Stimulated activated naive CD4-positive, alpha-beta T cell (primary cell): ENCODE measurements at regions not wholly inside any gene's neighbourhood (a gene's known extent, or its start where the extent isn't known, plus 50 kb on each side); places are given as distances from the start of the nearest gene placed in this dataset.
A peak's percentile ranks its signal among the peaks of the same experiment; 100 is the strongest.

Experiments used
- DNase-seq, 6 experiments: peaks; one replicate each; lab custom pipeline; 2025; lab: John Stamatoyannopoulos, UW

GRCh38 chr4:186889876-186890643, 166.4 kb upstream of the FAT1 start:
- peak in 1 of 6 experiments; percentile 0 for DNase-seq

GRCh38 chr4:186891859-186892486, 168.3 kb upstream of the FAT1 start:
- DNase-seq: no peak

DNA sequence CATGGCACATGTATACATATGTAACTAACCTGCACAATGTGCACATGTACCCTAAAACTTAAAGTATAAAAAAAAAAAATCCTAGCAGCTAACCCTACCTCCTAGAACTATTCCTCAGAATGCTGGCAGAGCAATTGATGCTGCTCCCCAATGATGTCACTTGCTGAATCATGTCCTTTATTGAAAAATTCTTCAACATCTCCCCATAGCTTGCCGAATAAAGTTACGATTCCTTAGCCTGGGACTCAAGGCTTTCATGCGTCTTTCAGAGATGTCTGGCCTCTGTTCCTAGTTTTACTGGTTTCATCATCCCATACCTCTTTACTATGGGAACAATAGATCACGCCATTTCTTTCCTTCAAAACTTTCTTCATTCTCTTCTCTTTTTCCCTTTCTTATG, 174.7 kb upstream of the FAT1 start:
- no peak for DNase-seq

DNA sequence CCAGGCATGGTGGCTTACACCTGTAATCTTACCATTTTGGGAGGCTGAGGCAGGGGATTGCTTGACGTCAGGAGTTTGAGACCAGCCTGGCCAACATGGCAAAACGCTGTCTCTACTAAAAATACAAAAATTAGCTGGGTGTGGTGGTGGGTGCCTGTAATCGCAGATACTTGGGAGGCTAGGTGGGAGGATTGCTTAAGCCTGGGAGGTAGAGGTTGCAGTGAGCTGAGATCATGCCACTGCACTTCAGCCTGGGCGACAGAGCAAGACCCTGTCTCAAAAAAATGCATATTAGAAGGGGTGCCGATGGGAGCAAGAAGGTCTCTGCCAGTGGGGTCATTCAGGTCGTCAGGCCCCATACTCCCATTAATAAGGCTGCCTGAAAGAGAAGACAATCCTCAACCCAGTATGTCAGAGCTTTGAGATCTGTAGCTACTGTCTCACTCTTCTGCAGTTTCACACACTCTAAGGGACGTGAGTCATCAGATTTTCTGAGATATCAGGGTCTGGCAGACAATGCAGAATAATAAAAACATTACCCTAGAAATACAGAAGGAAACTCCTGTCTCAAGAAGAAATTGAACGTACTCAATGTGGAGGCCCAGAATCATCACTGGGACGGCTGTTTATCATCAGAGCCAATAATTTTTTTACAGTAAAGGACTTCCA, 176.7 kb upstream of the FAT1 start:
- no peak for DNase-seq

GRCh38 chr4:186900984-186901383, 177.3 kb upstream of the FAT1 start:
- DNase-seq: no peak

GRCh38 chr4:186901850-186902249, 178.2 kb upstream of the FAT1 start:
- no peak for DNase-seq

DNA sequence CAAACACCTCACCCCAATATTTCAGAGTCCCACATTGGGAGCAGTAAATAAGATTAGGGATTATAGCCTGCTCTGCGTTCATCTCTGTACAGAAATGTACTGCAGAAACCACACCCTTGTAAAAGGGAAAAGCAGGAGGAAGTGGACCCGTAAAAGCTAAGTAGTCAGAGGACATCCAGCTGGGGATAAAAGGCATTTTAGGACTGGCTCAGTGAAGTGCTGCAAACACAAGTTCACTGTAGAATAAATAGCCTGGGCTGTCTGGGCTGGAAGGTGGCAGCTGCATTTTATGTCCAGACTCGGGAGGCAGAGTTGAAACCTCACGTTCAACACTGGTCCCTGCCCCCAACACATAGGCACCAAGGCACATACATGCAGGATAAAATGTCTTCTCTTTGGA, 178.7 kb upstream of the FAT1 start:
- no peak for DNase-seq

- no peak for DNase-seq
These were observed 180.4 kb upstream of the FAT1 start for GRCh38 chr4:186904101-186904500.

DNA sequence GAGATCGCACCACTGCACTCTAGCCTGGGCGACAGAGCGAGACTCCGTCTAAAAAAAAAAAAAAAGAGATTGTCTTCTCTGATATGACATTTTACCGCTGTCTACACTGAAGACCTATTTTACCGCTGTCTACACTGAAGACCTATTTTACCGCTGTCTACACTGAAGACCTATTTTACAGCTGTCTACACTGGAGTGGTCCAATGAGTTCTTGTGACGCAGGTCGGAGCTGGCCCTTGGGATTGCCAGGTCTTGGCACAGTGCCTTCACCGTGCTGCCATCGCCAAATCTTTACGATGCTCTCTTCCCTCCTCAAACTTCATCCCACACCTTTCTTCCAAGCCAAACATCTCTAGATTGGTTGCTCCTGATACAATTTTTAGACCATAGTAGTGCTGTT, 183.1 kb upstream of the FAT1 start:
- DNase-seq: no peak

GRCh38 chr4:186910385-186910784, 186.7 kb upstream of the FAT1 start:
- no peak for DNase-seq

GRCh38 chr4:186912606-186913005, 188.9 kb upstream of the FAT1 start:
- DNase-seq: no peak

DNA sequence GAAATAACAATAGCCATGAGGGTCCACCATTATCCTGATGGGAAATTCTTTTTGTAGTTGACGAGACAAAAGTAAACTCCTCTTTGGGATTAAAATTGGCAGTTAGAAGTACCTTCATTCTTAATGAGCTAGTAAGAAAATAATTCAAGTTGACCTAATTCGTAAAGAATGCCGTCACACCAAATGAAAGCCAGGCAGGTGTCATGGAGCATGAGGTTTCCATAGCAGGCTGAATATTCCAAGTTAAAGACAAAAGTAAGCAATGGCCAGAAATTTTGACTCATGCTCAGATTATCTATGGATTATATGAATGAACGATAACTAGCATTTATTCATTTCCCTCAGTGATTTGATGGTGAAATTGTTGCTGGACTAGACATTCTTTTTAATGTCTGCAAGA, 192.2 kb upstream of the FAT1 start:
- no peak for DNase-seq

DNA sequence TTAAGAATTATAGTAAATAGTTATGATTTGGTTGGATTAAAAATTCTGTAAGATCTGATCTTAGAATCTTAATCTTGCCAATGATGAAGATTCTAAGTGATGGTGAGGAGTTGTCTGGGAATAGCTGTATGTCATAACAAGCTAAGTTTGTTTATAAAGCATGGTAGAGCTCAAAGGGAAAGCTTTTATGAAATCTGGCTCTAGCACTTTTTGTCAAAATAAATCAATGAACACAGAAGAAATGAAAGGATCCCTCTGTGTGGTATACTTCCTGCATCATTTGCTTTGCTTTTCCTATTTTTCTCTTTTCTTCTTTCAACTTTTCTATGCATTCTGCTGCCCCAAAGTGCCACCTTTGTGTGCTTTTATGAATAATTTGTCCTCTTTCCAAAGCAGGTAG, 193.5 kb upstream of the FAT1 start:
- no peak for DNase-seq

GRCh38 chr4:186918466-186918865, 194.8 kb upstream of the FAT1 start:
- DNase-seq: no peak

DNA sequence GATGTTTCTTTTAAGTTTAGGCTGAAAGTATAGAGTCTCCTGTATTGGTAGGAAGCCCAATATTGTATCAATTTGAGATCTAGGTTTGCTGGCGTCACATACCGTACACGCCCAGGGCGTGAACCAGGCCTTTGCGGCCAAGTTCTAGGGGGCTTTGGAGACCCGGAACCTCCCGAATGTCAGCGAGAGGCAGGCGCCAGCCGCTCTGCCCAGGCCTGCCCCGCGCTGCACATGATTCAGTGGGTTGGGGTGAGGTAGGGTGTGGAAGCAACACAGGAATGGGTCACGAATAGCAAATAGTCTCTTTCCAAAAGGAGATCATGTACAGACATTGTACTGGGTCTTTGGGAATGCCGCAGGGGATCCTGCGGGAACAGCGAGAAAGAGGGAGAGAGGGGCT, 195.7 kb upstream of the FAT1 start:
- DNase-seq: no peak

GRCh38 chr4:186920483-186920882, 196.8 kb upstream of the FAT1 start:
- DNase-seq: no peak

- no peak for DNase-seq
These were observed 197.3 kb upstream of the FAT1 start for GRCh38 chr4:186920992-186921391.

DNA sequence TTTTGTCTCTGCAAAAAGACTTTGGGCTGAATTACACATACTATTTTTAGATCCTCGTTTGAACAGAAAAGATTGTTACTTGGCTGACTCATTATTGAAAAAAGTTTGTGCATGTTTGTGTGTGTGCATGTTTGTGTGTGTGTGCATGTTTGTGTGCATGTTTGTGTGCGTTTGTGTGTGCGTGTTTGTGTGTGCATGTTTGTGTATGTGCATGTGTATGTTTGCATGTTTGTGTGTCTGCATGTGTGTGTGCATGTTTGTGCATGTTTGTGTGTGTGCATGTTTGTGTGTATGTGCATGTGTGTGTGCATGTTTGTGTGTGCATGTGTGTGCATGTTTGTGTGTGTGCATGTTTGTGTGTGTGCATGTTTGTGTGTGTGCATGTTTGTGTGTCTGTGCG, 201.1 kb upstream of the FAT1 start:
- no peak for DNase-seq

GRCh38 chr4:186927624-186928023, 204.0 kb upstream of the FAT1 start:
- DNase-seq: no peak

- no peak for DNase-seq
These were observed 206.4 kb upstream of the FAT1 start for GRCh38 chr4:186930024-186930423.

DNA sequence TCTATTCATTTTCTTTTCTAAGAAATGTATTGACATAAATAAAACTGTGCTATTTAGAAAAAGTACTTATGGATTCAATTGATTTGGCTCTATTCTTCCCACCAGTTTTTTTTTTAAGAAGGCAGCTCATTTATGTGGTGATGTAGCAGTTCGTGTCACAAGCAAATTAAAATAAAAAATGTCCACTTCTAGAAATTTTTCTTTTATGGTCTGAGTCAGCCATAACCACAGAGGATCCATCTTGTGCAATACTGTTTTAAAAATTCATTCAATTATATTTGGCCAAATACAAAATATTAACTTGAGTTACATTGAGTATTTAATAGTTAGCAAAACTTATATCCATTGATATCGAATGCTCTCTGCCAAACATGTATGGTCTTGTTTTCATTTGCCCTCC, 207.9 kb upstream of the FAT1 start:
- no peak for DNase-seq

DNA sequence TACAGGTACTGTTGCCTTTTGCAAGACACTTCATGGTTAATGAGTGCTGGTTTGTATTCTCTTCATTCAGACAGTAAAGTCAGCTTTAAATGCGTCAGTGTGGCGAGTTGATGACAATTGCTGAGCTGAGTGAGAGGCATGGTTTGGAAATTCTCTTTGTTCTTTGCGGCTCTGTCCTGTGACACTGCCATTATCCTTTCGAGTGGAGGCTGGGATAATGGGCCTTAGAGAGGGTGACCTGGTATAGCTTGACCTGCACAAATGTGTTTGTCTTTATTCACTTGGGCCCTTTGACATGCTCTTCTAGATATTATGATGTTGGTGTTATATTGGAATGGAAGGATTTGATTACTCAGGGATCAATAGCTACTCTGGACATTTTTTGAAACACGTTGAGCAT, 208.5 kb upstream of the FAT1 start:
- no peak for DNase-seq

DNA sequence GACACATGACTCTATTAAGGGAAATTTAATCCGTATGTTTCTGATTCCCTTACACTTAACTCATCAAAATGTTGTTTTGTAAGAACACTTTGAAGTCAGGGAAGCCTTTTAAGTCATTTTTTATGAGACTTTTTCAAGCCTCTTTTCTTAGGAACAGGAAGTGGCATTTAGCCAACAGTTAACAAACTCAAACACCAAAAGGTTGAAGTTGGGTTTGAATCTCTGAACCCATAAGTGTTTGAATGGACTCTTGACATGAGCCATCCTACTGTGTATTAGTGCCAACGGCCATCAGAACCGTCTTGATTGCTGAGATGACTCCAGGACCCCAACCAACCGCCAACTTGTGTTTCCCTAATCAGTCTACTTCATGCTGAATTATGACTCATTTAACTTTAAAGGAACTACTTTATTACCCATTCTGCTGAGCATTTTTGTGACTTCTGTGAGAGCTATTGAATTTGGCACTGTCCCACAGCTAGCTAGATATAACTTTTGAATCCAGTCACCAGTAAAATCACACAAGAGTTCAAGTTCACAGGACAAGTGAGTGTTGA, 209.1 kb upstream of the FAT1 start:
- DNase-seq: no peak
